Body of pancreas (tissue), 4 donors: ENCODE measurements at regions not wholly inside any gene's neighbourhood (a gene's known extent, or its start where the extent isn't known, plus 50 kb on each side); places are given as distances from the start of the nearest gene placed in this dataset.

Experiments
- POLR2A ChIP-seq, 3 donors: fragments of 450-650 bp; IDR thresholded peaks; one replicate each; pipeline ENCODE4 v1.6.1; 2016; ENCODE audit warnings: antibody characterized with exemption in 3 of 3, mild to moderate bottlenecking in 2 of 3
- TF ChIP-seq, protein P1 (sequence below), 7 experiments: fragments of 450-650 bp in 4 of 7; fragments of 200-600 bp in 3 of 7; sonication (generic) in 3 of 7; IDR thresholded peaks; one replicate each; pipeline ENCODE4 v1.5.1; 2016 to 2019; ENCODE audit warnings: antibody characterized with exemption in 7 of 7

DNA sequence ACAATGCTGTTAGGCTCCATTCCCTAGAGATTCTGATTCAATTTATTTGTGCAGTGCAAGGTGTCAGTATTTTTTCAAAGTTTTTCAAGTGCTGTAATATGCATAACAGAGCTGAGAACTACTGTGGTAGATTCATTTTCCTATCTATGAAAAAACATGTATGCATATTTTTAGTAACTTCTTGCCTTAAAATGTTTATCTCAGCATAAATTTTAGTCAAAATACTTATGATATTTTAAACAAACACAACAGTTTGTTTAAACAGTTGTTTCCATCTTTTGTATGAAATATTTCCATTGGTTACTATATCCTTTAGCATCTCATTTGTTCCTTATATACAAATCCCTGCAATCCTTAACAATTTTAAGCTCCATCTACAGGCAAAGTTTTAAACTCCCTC is 624.8 kb upstream of the ADGRL3 start:
- TF ChIP-seq, protein P1, sequence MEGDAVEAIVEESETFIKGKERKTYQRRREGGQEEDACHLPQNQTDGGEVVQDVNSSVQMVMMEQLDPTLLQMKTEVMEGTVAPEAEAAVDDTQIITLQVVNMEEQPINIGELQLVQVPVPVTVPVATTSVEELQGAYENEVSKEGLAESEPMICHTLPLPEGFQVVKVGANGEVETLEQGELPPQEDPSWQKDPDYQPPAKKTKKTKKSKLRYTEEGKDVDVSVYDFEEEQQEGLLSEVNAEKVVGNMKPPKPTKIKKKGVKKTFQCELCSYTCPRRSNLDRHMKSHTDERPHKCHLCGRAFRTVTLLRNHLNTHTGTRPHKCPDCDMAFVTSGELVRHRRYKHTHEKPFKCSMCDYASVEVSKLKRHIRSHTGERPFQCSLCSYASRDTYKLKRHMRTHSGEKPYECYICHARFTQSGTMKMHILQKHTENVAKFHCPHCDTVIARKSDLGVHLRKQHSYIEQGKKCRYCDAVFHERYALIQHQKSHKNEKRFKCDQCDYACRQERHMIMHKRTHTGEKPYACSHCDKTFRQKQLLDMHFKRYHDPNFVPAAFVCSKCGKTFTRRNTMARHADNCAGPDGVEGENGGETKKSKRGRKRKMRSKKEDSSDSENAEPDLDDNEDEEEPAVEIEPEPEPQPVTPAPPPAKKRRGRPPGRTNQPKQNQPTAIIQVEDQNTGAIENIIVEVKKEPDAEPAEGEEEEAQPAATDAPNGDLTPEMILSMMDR (IDR thresholded peaks at IDR 0.05): no peak
- no peak for TF ChIP-seq POLR2A (IDR thresholded peaks at IDR 0.05)
